DND-41 (cell line): ENCODE measurements at regions not wholly inside any gene's neighbourhood (a gene's known extent, or its start where the extent isn't known, plus 50 kb on each side); places are given as distances from the start of the nearest gene placed in this dataset.

Experiments
- CTCF ChIP-seq: IDR thresholded peaks from 2 replicates; pipeline ENCODE4 v1.5.1; 2012; ENCODE audit warnings: borderline replicate concordance, low read length, moderate library complexity, mild to moderate bottlenecking; ENCODE audit not compliant: poor library complexity, severe bottlenecking; ENCODE audit errors: extremely low read depth
- EZH2 ChIP-seq: IDR thresholded peaks from 3 replicates; pipeline ENCODE4 v1.6.1; 2012; ENCODE audit warnings: borderline replicate concordance, low read depth, mild to moderate bottlenecking, moderate library complexity, low read length, inconsistent platforms; ENCODE audit not compliant: severe bottlenecking

DNA sequence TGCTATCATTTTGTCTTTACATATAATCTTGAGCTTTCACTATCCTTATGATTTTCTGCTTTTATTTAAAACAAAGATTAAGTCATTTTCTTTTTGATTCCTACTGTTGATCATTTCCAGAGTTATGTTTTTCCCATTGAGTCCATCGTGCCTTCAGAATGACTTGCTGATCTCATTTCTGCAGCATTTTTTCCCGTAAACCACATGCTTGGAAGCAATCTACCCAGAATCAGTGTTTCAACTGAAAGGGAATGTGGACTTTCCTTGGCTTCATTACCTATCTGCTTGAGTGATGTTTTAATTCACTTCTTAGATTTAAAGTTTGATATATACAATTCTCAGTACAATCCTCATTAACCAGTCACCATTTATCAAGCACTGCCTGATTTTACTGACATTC is 192.4 kb upstream of the FSTL5 start:
- TF ChIP-seq CTCF, result no peak
- TF ChIP-seq EZH2, result no peak
